ENCODE measurements at regions not wholly inside any gene's neighbourhood (a gene's known extent, or its start where the extent isn't known, plus 50 kb on each side); places are given as distances from the start of the nearest gene placed in this dataset.
"Not testable (repeated sequence)": the region's sequence is repeated elsewhere in the genome, so short reads cannot be mapped to it uniquely, and the experiment has no call there.

DNA sequence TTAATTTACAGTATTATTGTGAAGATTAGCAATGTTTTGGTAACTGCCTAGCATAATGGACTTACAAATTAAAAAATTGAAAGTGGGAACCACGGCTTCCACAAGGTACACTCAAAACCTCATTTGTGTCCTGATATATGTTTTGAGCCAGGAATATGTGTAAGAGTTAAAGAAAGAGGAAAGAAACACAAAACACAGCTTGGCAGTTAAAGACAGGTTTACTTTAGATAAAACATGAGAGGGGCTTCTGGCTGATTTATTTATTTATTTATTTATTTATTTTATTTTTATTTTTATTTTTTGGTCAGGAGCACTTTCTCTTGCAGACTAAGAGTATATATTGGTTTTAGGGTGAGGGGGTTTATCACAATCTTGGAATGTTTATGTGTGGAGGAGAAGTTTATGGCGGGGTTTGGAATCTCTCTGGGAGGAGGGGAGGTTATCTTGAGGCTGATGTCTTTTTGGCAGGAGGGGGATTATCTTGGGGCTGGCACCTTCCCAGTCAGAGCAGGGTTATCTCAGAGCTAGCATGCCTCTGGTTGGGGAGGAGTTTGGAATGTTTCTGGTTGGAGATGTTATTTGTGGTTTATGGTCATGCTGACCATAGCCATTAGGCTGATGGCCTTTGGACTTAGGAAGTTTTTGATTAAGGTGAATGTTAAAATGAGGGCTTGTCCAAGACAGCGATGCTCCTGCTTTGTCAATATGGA is 436.7 kb downstream of the DAD1 start:
- no peak for DNase-seq (ENCODE audit: low spot score)

DNA sequence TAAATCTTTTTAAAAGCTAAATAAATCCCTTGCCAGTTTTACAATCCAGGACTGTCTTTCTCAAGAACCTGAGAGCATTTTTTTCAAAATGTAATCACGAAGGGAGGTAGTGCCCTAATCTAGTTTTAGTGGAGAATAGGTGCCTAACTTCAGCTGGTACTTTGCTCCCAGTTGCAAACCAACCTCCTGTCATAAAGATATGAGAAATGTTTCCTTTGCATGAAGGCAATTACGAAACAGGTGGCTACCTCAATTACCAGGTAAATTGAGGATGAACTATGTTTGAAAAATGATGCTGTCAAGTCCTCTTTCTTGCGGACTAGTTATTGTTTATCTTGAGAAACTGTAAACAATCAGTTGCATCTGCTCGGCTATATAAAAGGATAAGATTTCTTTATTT is 437.9 kb downstream of the DAD1 start:
- DNase-seq (ENCODE audit: low spot score), result no peak

DNA sequence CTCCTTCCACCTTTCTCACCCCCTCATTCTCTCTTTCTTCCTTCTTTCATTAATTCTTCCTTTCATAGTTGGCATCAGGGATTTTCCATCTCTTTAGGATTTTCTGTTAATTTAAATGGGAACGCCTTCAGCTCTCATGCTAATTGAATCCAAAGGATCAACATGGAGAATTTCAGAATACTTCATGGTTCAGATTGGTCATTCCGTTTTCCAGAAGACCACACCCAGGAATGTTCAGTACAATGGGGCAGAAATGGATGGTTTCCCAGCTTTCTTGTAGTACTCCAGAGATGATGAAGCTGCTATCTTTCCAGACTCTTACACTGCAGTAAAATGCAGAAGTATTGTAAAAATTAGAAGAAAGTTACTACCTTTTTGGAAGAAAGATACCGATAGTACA is 440.0 kb downstream of the DAD1 start:
- no peak for DNase-seq (ENCODE audit: low spot score)

DNA sequence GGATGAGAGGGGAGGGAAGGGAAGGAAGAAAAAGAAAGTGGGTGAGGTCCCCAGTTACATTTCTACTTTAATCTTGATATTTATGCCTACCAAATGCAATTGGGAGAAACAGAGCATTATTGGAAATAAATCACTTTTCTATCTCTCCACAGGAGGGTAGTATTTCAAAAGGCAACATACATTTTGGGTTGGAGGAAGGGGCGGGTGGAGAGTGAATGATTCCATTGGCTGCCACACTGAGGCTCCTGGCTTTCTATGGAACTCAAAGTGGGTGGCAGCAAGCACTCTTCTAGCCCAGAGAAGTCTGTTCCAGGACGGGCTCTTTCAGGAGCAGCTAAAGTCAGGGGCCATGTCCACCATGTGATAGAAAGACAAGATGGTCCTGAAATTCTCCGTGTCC is 441.3 kb downstream of the DAD1 start:
- DNase-seq (ENCODE audit: low spot score), result no peak

DNA sequence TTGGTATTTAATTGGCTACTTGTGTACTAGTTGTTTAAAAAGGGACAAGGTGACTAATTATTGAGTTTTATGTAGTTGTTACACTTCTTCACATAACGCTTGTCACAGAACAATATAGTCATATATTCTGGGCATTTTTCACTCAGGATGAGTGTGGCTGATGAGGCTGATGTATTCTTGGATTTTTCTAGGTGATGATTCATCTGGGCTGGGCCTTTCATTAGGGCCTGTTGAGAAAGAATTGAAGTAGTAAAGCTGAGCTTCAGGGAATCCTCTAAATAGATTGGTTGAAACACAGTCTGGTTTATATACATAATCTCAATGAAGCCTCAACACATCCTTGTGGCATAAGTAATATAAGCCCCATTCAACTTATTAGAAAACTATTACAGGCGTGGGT is 445.7 kb downstream of the DAD1 start:
- no peak for DNase-seq (ENCODE audit: low spot score)

DNA sequence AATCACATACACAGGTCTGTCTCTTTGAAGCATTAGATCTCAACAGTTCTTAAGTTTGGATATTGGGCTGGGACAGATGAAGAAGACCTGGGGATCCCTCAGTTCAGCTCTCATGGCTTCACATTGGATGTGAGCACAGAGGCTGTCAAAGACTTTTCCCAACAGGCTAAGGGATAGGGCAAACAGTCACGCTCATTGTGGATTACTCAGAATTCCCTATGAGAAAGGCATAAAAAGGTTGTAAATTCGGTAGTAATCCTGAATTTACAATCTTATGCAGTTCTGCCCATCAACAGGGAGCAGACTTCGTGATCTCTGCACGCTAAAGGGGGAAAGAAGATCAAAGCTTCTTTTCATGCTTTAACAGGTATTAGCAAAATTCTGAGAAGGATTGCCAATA is 448.4 kb downstream of the DAD1 start:
- DNase-seq (ENCODE audit: low spot score), result no peak

DNA sequence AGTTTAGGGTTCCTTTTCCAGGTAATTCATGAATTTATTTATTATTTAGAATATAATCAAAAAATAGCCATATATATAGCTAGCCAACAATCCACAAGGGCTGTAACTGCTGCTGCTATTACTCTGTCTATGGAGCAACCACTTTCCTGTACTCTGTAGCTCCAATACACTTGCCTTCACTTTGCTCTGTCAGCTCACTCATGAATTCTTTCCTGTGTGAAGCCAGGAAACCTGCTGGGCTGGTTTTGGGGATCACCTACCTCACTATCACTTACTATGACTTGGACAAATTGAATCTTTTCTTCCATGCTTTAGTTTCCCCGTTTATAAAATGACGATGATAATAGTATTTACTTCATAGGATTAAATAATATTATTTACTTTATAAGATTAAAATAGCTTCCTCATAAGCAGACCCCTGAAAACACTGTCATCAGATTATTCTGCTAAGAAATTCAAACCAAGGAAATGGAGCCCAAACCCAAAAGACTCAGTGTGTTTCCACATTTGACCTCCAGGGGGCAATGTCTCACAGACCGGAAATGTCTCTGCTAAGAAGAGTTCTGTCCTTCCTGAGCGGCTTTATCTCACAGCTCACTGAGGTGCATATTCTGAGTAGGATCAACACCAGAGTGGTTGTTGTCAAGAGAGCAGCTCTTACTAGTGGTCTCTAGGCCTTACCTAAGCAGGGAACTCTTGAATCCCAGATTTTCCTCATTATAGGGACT is 457.1 kb downstream of the DAD1 start:
- no peak for DNase-seq (ENCODE audit: low spot score)

DNA sequence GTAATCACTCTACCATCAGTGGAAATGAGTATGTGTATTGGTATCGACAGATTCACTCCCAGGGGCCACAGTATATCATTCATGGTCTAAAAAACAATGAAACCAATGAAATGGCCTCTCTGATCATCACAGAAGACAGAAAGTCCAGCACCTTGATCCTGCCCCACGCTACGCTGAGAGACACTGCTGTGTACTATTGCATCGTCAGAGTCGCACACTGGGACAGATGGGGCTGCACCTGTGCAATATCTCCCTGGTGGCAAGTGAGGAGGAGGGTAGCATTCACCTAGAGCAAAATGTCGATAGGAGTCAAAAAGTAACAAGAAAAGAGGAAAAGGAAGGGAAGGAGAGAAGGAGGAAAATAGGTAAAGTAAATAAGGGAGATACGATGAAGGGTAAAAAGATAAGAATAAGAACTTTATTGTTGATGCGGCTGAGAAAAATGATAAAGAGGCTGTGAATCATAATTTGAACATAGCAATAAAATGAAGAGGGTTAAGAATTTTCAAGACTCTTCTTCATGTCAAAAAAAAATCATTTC is 450.5 kb upstream of the OR4E1 start:
- DNase-seq (ENCODE audit: low spot score), result no peak

DNA sequence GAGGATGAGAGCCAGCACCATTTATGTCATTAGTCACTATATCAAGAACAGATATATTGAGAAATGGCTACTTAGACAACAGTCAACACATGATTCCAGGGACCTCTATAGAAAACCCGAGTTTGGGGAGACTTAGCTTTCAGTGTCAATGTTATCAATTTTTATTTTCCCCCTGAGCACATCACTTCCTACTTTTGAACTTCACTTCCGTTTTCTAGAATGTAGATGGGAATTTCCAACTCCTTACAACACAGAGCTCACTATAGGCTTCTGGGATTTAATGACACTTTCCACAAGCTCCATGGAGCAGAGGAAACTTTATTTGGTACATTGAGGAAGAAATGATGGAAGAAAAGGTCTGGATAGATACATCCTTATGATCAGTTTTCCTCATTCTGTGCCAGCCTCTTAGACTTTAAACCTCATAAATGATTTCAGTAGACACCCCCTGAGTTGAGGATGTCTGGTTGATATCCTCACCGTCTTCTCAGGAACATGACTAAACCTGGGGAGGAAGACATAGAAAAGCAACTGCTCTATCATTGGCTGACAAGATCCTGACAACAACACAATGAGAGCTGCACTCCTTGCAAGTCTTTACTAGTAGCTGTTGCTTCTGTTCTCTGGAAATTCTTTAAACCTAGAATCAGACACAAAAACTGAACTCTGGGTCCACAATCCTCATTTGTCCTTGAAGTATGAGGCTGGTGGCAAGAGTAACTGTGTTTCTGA is 449.4 kb upstream of the OR4E1 start:
- DNase-seq (ENCODE audit: low spot score), result peak; percentile 7

DNA sequence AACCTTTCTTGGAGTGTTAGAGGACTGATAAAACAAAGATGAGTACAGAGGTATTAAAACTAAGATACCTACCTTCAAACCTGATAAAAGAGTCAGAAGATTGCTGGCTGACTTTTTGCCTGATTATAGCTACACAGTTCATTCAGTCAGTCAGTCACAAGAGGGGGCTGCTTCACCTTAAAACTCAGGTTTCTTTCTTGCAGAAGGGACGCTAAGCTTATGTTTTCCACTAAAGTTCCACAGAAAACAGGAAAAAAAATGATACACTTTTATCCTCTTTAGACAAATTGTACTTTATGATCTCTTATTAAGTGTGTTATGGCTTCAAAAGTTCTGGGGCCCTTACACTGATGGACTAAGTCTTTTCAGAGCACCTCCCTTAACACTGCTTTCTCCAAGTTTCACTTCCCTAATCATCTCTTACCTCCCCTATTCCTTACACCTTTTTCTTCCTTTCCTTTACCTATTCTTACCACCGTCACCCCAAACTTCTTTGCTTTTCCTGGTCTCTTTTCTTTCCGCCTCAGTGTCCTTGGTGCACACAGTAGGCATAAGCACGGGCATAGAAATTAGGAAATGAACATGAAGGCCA is 448.7 kb upstream of the OR4E1 start:
- DNase-seq (ENCODE audit: low spot score), result no peak

DNA sequence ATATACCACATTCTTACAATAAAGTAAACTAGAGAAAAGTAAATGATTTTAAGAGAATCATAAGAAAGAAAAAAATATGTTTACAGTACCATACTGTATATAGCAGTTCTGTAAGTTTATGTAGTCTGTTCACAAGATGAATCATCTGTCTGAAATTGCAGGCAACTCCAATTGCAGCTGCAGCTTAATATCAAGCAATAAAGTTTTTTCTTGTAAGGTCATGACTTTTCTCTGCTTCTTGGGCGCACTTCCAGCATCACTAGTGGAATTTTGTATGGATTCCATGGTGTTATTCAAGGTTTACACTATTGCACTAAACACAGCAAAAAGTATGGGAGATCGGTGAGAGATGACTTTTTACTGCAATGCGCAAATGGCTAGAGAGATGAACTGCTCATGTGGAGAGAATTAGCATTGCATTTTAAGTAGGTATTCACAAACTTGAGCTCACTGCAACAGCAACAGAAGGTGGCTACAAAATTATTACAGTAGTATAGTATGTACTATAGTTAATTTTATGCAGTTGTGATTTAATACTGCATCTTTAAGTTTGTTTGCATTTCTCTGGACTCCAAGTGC is 445.4 kb upstream of the OR4E1 start:
- DNase-seq (ENCODE audit: low spot score), result no peak

DNA sequence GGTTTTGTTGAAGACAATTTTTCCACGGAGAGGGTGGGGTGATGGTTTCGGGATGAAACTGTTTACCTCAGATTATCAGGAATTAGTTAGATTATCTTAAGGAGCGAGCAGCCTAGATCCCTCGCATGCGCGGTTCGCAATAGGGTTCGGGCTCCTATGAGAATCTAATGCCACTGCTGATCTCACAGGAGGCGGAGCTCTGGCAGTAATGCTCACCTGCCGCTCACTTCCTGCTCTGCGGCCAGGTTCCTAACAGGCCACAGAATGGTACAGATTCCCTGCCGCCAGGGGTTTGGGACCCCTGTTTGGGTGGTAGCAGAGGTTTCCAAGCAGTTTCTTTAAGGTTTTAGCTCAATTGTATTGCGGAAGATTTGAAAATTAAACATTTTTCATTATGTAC is 439.8 kb upstream of the OR4E1 start:
- DNase-seq (ENCODE audit: low spot score), result no peak

DNA sequence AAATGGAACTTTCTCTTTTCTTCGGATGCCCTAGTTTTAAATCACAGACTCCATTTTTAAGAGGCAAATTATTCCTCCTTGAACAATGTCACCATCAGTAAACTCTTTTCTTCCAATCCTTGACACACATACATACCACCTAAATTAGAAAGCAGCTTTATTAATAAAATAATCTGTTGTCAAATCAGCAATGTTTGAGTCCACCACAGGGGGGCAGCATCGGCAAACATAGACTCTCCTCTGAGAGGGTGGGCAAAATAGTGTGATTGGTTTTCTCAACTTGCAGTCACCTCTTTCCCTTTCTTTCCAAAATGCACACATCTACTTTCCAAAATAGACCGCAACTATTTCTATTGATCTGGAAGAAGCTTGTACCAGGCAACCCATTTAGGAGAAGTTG is 438.4 kb upstream of the OR4E1 start:
- peak; percentile 6 for DNase-seq (ENCODE audit: low spot score)

DNA sequence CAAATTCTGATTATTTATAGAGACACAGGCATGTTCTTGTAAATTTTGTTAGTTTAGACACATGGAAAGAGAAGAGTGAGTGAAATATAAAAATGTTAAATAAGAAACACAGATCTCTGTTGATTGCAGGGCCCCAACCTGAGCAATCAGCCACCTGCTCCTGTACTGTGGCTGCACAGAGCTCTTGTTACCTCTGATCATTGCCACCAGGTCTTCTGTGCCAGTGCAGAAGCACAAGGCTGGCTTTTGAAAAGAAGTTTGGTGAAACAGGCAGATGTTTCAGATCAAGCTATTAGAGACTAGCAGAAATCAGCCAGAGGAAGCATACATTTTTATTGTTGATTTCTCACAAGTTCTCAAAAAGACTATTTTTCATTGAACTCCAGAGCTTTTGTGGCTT is 434.1 kb upstream of the OR4E1 start:
- no peak for DNase-seq (ENCODE audit: low spot score)

DNA sequence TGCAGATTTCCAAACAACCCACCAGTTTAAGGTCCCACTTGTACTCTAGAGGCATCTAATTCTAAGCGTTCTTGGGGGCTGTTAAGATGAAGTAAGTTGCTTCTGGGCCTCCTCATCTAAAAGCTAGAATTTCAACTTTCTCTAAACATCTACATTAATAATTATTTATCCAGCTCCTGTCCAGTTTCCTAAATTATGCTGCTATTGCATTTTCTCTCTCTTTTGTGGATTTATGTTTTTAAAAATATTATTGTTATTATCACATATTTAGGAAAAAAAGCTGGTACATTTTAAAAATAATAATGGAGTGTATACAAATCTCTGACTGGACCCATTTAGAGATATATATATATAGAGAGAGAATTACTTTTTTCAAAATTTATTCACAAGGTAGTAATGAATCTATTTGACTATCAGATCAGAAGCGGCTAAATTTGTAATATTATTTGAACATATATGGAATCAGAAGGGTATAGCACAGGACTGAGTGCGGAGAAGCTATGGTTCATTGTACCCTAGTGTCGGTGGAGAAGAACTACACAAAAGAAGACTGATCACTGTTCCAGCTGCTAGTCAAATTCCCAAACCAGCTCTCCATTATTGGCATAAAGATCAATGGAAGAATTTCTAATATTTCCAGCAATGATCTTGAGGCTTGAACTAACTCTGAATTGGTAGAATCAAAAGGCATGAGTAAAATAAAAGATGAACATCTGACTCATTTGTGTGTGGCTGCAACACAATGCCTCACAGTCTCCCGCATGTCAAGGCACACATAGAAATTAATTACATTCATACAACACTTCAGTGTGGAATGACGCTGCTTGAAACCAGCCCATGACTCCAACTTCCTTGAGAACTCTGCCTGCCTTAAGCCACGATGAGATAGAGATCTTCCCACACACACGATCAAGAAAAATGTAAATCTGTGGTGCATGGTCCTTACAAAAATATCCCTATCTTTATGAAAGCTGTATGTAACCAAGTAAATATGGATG is 433.4 kb upstream of the OR4E1 start:
- no peak for DNase-seq (ENCODE audit: low spot score)

DNA sequence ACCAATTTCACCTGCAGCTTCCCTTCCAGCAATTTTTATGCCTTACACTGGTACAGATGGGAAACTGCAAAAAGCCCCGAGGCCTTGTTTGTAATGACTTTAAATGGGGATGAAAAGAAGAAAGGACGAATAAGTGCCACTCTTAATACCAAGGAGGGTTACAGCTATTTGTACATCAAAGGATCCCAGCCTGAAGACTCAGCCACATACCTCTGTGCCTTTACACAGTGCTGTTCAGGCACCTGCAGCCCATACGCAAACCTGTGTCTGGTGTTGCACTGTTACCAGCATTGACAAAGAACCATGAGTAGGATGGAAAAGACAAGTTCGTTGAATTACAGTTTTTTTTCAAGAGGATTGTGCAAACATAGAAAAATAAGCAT is 432.0 kb upstream of the OR4E1 start:
- DNase-seq (ENCODE audit: low spot score), result no peak

DNA sequence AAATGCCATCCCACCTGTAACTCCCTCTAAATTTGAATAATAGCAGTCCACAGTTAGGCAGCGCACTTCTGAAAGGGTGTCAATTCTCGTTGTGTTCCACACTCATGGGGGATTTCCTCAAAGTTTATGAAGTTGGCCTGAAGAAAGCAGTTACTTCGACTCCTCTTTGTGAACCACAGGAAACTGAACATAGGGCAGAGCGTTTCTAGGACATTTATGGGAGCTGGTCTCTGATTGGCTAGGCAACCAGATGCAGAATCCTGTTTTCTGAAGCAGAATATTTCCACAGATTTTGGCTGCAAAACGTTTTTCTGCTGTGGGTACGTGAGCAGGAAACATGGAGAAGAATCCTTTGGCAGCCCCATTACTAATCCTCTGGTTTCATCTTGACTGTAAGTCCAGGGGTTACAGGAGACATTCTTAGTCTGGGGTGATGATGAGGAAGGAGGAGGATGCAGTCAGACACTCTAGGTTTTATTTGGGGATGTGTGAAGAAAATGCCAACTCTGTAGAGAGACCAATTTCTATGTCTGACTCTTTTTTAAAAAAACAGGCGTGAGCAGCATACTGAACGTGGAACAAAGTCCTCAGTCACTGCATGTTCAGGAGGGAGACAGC is 431.5 kb upstream of the OR4E1 start:
- DNase-seq (ENCODE audit: low spot score), result no peak

DNA sequence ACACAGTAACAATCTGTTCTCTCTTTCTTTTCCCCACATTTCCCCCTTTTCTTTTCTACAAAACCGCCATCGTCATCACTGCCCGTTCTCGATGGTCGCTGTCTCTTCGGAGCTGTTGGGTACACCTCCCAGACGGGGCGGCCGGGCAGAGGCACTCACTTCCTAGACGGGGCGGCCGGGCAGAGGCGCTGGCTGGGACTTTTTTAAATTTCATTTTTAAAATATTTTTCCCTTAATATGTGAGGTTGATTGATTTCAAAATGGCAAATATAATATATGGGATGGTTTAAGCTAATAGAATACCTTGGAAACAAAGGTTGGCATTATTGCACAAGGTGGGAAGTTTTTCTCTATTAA is 427.1 kb upstream of the OR4E1 start:
- DNase-seq (ENCODE audit: low spot score), result not testable (repeated sequence)

DNA sequence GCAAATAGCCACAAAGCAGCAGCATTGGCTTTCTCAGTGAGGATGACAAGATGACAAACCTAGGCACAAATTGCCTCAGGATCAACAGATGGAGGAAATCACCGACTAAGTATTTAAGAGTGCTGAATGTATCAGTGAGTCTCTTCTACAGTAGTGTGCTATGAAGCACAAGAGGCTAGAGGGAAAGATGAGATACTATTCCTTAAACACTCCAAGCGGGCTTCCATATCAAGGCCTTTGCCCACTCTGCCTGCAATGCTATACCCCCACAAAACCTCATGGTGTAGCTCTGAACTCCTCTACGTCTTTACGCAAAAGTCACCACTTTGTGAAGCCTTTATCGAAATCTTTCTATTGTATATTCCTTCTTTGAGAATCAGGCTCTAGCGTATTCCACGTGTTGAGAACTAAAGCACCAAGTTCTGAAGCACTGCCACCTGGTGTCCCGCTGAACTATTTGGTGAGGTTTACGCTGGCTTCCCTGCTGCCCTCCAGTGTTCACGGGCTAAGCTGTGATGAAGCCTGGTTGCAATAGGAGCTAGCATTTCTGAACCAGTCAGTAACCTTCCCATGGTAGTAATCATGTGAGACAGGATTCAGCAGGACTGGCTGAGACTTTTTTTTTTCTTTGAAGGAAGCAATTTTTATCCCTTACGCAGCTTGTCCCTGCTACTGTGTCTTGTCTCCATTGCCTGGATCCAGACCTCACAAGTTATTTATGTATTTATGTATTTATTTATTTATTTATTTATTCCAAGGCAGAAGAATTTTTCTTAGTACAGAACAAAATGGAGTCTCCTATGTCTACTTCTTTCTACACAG is 426.5 kb upstream of the OR4E1 start:
- peak; percentile 40 for DNase-seq (ENCODE audit: low spot score)

DNA sequence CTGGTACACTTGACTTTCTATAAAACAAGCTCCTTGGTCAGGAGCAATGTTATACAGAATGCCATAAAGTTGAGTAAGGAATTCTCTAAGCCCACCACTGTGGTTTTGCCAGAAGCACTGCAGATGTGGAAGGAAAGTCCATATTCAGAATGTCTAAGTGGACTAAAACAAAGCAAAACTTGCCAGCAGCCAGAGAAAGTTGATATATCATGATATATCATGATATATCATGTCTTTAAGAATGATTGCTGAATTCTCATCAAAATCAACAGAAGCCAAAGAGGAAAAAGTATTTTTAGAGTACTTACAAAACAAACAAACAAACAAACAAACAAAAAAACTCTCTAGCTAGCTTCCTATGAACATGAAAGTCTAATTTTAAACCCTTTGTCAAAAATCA is 424.8 kb upstream of the OR4E1 start:
- no peak for DNase-seq (ENCODE audit: low spot score)

All from kidney capillary endothelial cell (primary cell).